ENCODE measurements at regions not wholly inside any gene's neighbourhood (a gene's known extent, or its start where the extent isn't known, plus 50 kb on each side); places are given as distances from the start of the nearest gene placed in this dataset.

DNA sequence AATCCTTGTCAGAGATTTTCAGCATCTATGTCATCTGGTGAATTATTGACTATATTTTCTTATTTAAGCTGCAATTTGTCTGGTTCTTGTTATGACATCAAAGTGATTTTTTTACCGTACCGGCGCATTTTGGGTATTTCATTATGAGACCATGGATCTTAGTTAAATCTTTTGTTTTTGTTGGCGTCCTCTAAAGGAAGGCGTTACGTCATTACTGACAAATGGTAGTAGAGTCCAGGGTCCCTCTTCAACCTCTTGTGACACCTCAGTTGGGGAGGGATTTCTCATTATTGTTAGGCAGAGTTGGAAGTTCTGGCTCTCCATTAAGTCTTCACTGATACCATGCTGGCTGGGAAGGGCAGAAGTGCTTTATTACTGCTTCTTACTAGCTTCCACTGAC lies 175.8 kb upstream of the MMADHC start:
- TF ChIP-seq POLR2AphosphoS5 (IDR thresholded peaks at IDR 0.05; ENCODE audit: low read depth, low read length), result no peak
- TF ChIP-seq POLR2A (IDR thresholded peaks at IDR 0.05; ENCODE audit: low read depth, low read length), result no peak
